Sigmoid colon (tissue), 6 donors: ENCODE measurements at regions not wholly inside any gene's neighbourhood (a gene's known extent, or its start where the extent isn't known, plus 50 kb on each side); places are given as distances from the start of the nearest gene placed in this dataset.

ENCODE experiments used
- DNase-seq: peaks from one replicate; pipeline ENCODE4 v3.0.0-alpha.2; 2019
- H3K27ac ChIP-seq, 4 donors: fragments of 200-600 bp; sonication (generic); one replicate each; pipeline ENCODE4 v1.5.1; 2016 to 2019; ENCODE audit warnings: mild to moderate bottlenecking in 1 of 4
- H3K27me3 ChIP-seq, 3 donors: fragments of 200-600 bp; sonication (generic); one replicate each; pipeline ENCODE4 v1.5.1; 2019; ENCODE audit warnings: mild to moderate bottlenecking in 1 of 3
- H3K36me3 ChIP-seq, 4 donors: fragments of 200-600 bp; sonication (generic); one replicate each; pipeline ENCODE4 v1.5.1; 2016 to 2019
- H3K4me1 ChIP-seq, 4 donors: fragments of 200-600 bp; sonication (generic); one replicate each; pipeline ENCODE4 v1.5.1; 2017 to 2019
- H3K4me3 ChIP-seq, 4 donors: fragments of 200-600 bp; sonication (generic); one replicate each; pipeline ENCODE4 v1.5.1; 2017 to 2019; ENCODE audit warnings: mild to moderate bottlenecking in 2 of 4, moderate library complexity in 1 of 4
- H3K9me3 ChIP-seq, 4 donors: fragments of 200-600 bp in 3 of 4; sonication (generic) in 3 of 4; one replicate each; pipeline versions ENCODE4 v1.5.1 to v1.6.1; 2013 to 2019
- CTCF ChIP-seq, 4 experiments: fragments of 450-650 bp in 3 of 4; fragments of 200-600 bp in 1 of 4; IDR thresholded peaks; one replicate each; pipeline ENCODE4 v1.5.1; 2016 to 2019; ENCODE audit warnings: antibody characterized with exemption in 4 of 4, mild to moderate bottlenecking in 3 of 4, moderate library complexity in 2 of 4
- EP300 ChIP-seq, 4 donors: sonication (generic); formaldehyde crosslinking; IDR thresholded peaks; one replicate each; pipeline ENCODE4 v1.6.1; 2017; ENCODE audit warnings: antibody characterized with exemption in 4 of 4
- POLR2A ChIP-seq, 2 donors: fragments of 450-650 bp; IDR thresholded peaks; one replicate each; pipeline ENCODE4 v1.6.1; 2016; ENCODE audit warnings: antibody characterized with exemption in 2 of 2, mild to moderate bottlenecking in 2 of 2, moderate library complexity in 2 of 2
- POLR2AphosphoS5 ChIP-seq, 4 donors: sonication (generic); formaldehyde crosslinking; IDR thresholded peaks; one replicate each; pipeline ENCODE4 v1.6.1; 2017; ENCODE audit warnings: antibody characterized with exemption in 4 of 4
- WGBS, 2 donors: extraction: QIAGEN DNeasy Blood & Tissue Kit; methylation state at CpG; one replicate each; pipeline ENCODE4 v1.1.7; 2013; 5-methylcytosine and 5-hydroxymethylcytosine counted together
- intact Hi-C: fragments of 100-400 bp; cut with DNase I; formaldehyde crosslinking; loops from one replicate; pipeline ENCODE4 v1.15.1; 2023
- donor health status: healthy with polysubstance abuse.
- donor health status: healthy.

DNA sequence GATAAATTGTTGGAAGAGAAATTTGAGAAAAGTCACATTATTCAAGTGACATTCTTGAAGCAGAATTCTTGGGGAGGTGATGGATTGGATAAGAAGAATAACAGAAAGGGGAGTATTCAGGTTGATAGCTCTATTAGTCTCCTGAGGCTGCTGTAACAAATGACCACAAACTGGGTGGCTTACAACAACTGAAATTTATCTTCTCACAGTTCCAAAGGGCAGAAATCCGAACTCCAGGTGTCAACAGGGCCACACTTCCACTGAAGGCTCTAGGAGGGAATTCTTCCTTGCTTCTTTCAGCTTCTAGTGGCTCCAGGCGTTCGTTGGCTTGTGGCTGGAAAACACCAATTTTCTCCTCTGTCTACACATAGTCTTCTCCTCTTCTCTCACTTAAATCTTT, 99.8 kb downstream of the TES start:
- H3K36me3 ChIP-seq: no peaks in the 10 kb centered on the region
- no peak overlapping the region for H3K27ac ChIP-seq
- no peaks in the 10 kb centered on the region for H3K27me3 ChIP-seq
- 76 to 81% methylated on average over 3 of the region's 3 CpGs for WGBS, 2 donors
- TF ChIP-seq POLR2AphosphoS5 (IDR thresholded peaks at IDR 0.05) (no peak), CTCF (IDR thresholded peaks at IDR 0.05) (no peak), EP300 (IDR thresholded peaks at IDR 0.05) (no peak), POLR2A (IDR thresholded peaks at IDR 0.05) (no peak)
- intact Hi-C loops: loop anchor here (5.0 kb wide), 1 partner anchor 33 kb away; no protein-coding TSS in a partner anchor
- peaks cover 0 to 13% (median 9%) of the 10 kb centered on the region in 4 donors for H3K4me1 ChIP-seq
- DNase-seq: no peak
- H3K4me3 ChIP-seq: no peak overlapping the region
- no peaks in the 10 kb centered on the region for H3K9me3 ChIP-seq

DNA sequence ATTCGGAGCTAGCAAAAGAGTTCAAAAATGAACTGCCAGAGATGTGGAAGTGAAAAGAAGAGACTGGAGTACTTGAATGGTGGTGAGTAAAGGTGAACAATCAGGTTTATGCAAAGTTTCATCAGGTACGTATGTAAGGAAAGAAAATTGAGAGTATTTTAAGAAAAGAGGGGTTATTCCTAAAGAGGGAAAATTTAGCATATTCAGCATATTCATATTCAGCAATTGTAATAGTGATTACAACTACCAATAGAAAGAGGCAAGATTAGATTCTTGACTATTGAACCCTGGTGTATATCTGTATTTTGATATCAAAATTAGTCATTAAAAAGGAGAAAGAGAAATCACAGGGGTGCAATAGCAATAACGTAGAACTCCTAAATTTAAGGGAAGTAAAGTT, 100.9 kb downstream of the TES start:
- Histone ChIP-seq H3K27me3 (no peaks in the 10 kb centered on the region), H3K36me3 (no peaks in the 10 kb centered on the region), H3K4me3 (no peak overlapping the region), H3K9me3 (no peaks in the 10 kb centered on the region), H3K4me1 (peaks cover 0 to 14% (median 8%) of the 10 kb centered on the region in 4 donors), H3K27ac (no peak overlapping the region)
- TF ChIP-seq EP300 (IDR thresholded peaks at IDR 0.05) (no peak), CTCF (IDR thresholded peaks at IDR 0.05) (no peak), POLR2AphosphoS5 (IDR thresholded peaks at IDR 0.05) (no peak), POLR2A (IDR thresholded peaks at IDR 0.05) (no peak)
- intact Hi-C loops: loop anchor here (5.0 kb wide), 1 partner anchor 34 kb away; no protein-coding TSS in a partner anchor
- no peak for DNase-seq
- 90 to 91% methylated on average over 3 of the region's 3 CpGs for WGBS, 2 donors

- Histone ChIP-seq H3K4me1 (peaks cover 0 to 18% (median 13%) of the 10 kb centered on the region in 4 donors), H3K9me3 (no peaks in the 10 kb centered on the region), H3K4me3 (no peak overlapping the region), H3K27ac (no peak overlapping the region), H3K27me3 (no peaks in the 10 kb centered on the region), H3K36me3 (no peaks in the 10 kb centered on the region)
- no peak for DNase-seq
- intact Hi-C loops: loop anchor here (5.0 kb wide), 1 partner anchor 35 kb away; no protein-coding TSS in a partner anchor
- 94 to 95% methylated on average over 3 of the region's 3 CpGs for WGBS, 2 donors
- TF ChIP-seq POLR2A (IDR thresholded peaks at IDR 0.05) (no peak), POLR2AphosphoS5 (IDR thresholded peaks at IDR 0.05) (no peak), EP300 (IDR thresholded peaks at IDR 0.05) (no peak), CTCF (IDR thresholded peaks at IDR 0.05) (no peak)
These were observed 101.6 kb downstream of the TES start for GRCh38 chr7:116311816-116312471.

GRCh38 chr7:116315293-116315692, 105.0 kb downstream of the TES start:
- WGBS, 2 donors: 91 to 94% methylated on average over 6 of the region's 6 CpGs
- Histone ChIP-seq H3K27me3 (no peaks in the 10 kb centered on the region), H3K36me3 (no peaks in the 10 kb centered on the region), H3K27ac (peak overlapping the region; percentile 74 to 83 (median 81)), H3K4me3 (no peak overlapping the region), H3K9me3 (peaks cover 0 to 3% (median 0%) of the 10 kb centered on the region in 4 donors), H3K4me1 (peaks cover 0 to 30% (median 22%) of the 10 kb centered on the region in 4 donors)
- TF ChIP-seq EP300 (IDR thresholded peaks at IDR 0.05) (no peak), POLR2AphosphoS5 (IDR thresholded peaks at IDR 0.05) (no peak), POLR2A (IDR thresholded peaks at IDR 0.05) (no peak), CTCF (IDR thresholded peaks at IDR 0.05) (no peak)
- intact Hi-C loops: loop anchor here (5.0 kb wide), 1 partner anchor 37 kb away; no protein-coding TSS in a partner anchor
- no peak for DNase-seq
